Right atrium auricular region (tissue), 2 donors: ENCODE measurements at regions not wholly inside any gene's neighbourhood (a gene's known extent, or its start where the extent isn't known, plus 50 kb on each side); places are given as distances from the start of the nearest gene placed in this dataset.
"Not testable (repeated sequence)": the region's sequence is repeated elsewhere in the genome, so short reads cannot be mapped to it uniquely, and the experiment has no call there.

Experiments used
- DNase-seq: peaks from one replicate; pipeline ENCODE4 v3.0.0-alpha.2; 2019; ENCODE audit warnings: low spot score
- H3K27ac ChIP-seq, 2 donors: fragments of 200-600 bp; sonication (generic); 1 replicate in 1 of 2; 2 replicates in 1 of 2; pipeline ENCODE4 v1.5.1; 2016 to 2019
- H3K27me3 ChIP-seq, 2 donors: fragments of 200-600 bp; sonication (generic); one replicate each; pipeline versions ENCODE4 v1.5.1 to v1.6.0; 2017 to 2019
- H3K36me3 ChIP-seq: fragments of 200-600 bp; sonication (generic); one replicate; pipeline ENCODE4 v1.5.1; 2016
- H3K4me1 ChIP-seq, 2 donors: fragments of 200-600 bp; sonication (generic); one replicate each; pipeline versions ENCODE4 v1.5.1 to v1.6.0; 2017 to 2019
- H3K4me3 ChIP-seq, 2 donors: fragments of 200-600 bp; sonication (generic); 1 replicate in 1 of 2; 2 replicates in 1 of 2; pipeline ENCODE4 v1.5.1; 2017 to 2019; ENCODE audit warnings: mild to moderate bottlenecking in 1 of 2, moderate library complexity in 1 of 2
- H3K9me3 ChIP-seq, 2 donors: fragments of 200-600 bp; sonication (generic); one replicate each; pipeline ENCODE4 v1.5.1; 2019
- TF ChIP-seq, protein P1 (sequence below), 2 donors: fragments of 200-600 bp; sonication (generic); IDR thresholded peaks; one replicate each; pipeline ENCODE4 v1.5.1; 2019; ENCODE audit warnings: antibody characterized with exemption in 2 of 2

GRCh38 chr10:131363416-131363815 lies 51.9 kb upstream of the TCERG1L start:
- no peaks in the 10 kb centered on the region for H3K4me1 ChIP-seq
- no peaks in the 10 kb centered on the region for H3K36me3 ChIP-seq
- TF ChIP-seq, protein P1, sequence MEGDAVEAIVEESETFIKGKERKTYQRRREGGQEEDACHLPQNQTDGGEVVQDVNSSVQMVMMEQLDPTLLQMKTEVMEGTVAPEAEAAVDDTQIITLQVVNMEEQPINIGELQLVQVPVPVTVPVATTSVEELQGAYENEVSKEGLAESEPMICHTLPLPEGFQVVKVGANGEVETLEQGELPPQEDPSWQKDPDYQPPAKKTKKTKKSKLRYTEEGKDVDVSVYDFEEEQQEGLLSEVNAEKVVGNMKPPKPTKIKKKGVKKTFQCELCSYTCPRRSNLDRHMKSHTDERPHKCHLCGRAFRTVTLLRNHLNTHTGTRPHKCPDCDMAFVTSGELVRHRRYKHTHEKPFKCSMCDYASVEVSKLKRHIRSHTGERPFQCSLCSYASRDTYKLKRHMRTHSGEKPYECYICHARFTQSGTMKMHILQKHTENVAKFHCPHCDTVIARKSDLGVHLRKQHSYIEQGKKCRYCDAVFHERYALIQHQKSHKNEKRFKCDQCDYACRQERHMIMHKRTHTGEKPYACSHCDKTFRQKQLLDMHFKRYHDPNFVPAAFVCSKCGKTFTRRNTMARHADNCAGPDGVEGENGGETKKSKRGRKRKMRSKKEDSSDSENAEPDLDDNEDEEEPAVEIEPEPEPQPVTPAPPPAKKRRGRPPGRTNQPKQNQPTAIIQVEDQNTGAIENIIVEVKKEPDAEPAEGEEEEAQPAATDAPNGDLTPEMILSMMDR (IDR thresholded peaks at IDR 0.05), result no peak
- DNase-seq, result no peak
- no peak overlapping the region for H3K4me3 ChIP-seq
- no peaks in the 10 kb centered on the region for H3K27me3 ChIP-seq
- peaks cover 0 to 12% of the 10 kb centered on the region in 2 donors for H3K9me3 ChIP-seq
- no peak overlapping the region for H3K27ac ChIP-seq

DNA sequence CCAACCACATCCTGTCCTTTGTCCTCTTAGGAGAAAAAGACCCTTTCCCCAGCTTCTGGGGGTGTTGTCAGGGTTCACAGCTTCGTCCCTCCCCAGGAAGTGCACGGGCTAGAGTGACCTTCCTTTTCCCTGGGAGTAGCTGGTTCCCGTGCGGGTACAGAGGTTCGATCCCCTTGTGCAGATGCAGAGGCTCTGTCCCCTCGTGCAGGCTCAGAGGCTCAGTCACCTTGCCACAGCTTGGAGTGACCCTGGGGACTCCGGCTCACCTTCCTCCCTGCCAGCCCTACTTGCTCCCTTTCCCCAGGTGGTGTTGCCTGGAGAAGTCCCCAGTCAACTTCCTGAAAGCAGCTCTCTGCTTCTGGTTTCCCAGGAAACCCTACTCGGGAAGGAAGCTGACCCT lies 60.0 kb upstream of the TCERG1L start:
- H3K27me3 ChIP-seq, result no peaks in the 10 kb centered on the region
- H3K4me1 ChIP-seq, result no peaks in the 10 kb centered on the region
- H3K9me3 ChIP-seq, result peaks cover 0 to 19% of the 10 kb centered on the region in 2 donors
- H3K36me3 ChIP-seq, result no peaks in the 10 kb centered on the region
- TF ChIP-seq, protein P1 (IDR thresholded peaks at IDR 0.05), result no peak
- H3K27ac ChIP-seq, result no peak overlapping the region
- DNase-seq, result no peak
- no peak overlapping the region for H3K4me3 ChIP-seq

- no peaks in the 10 kb centered on the region for H3K27me3 ChIP-seq
- no peak overlapping the region for H3K27ac ChIP-seq
- no peaks in the 10 kb centered on the region for H3K36me3 ChIP-seq
- no peaks in the 10 kb centered on the region for H3K4me1 ChIP-seq
- H3K4me3 ChIP-seq, result no peak overlapping the region
- TF ChIP-seq, protein P1 (IDR thresholded peaks at IDR 0.05), result no peak
- no peaks in the 10 kb centered on the region for H3K9me3 ChIP-seq
- no peak for DNase-seq
These were observed 70.1 kb upstream of the TCERG1L start for GRCh38 chr10:131381576-131381975.

GRCh38 chr10:131385161-131385872 lies 73.8 kb upstream of the TCERG1L start:
- not testable (repeated sequence) for H3K27me3 ChIP-seq, H3K27ac ChIP-seq, DNase-seq, H3K36me3 ChIP-seq, H3K4me3 ChIP-seq, H3K9me3 ChIP-seq, H3K4me1 ChIP-seq

DNA sequence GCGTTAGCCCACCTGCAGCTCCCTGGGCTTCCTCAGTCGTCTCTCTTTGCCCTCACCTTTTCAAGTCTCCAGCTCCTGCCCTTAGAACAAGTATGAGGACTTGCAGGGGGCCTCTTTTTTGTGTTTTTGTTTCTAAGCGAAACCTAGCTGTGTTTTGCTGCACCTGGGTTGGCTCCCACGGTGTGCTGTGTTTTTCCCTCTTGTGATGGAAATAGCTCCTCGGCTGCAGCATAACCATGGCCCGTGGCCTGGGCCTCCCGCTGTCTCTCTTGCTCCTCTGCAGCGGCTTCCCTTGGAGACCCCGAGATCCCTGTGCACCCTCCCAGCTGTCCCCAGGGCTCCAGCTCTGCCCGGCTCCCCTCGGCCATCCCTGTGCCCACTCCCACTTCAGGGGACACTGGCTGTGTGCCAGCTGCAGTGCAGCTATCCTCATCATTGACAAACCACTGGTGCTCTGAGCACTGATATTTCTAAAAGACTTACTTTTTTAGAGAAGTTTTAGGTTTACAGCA lies 75.6 kb upstream of the TCERG1L start:
- Histone ChIP-seq H3K36me3 (no peaks in the 10 kb centered on the region), H3K9me3 (no peaks in the 10 kb centered on the region), H3K4me3 (no peak overlapping the region), H3K27me3 (no peaks in the 10 kb centered on the region), H3K27ac (no peak overlapping the region), H3K4me1 (no peaks in the 10 kb centered on the region)
- TF ChIP-seq, protein P1 (IDR thresholded peaks at IDR 0.05), result no peak
- DNase-seq, result no peak

DNA sequence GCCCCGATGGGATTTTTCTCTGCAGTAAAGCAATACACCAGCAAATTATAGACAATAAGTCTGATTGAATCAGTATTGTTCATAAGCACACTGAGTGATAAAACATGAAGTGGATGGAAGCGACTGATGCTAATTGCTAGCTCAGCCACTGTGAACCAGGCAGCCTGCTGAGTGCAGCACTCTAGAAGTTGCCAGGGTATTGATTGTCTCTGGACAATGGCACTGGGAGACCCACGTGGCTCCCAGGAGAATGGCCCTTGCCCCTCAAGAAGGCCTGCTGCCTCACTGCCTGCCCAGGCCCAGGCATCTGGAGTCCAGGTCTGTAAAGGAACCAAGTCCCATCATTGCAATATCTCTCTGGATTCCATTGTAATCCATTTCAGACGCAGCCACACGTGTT lies 80.4 kb upstream of the TCERG1L start:
- Histone ChIP-seq H3K36me3 (no peaks in the 10 kb centered on the region), H3K27me3 (no peaks in the 10 kb centered on the region), H3K4me3 (no peak overlapping the region), H3K9me3 (no peaks in the 10 kb centered on the region), H3K4me1 (no peaks in the 10 kb centered on the region), H3K27ac (no peak overlapping the region)
- TF ChIP-seq, protein P1 (IDR thresholded peaks at IDR 0.05), result no peak
- no peak for DNase-seq
